PFSK-1 (cell line): ENCODE measurements at regions not wholly inside any gene's neighbourhood (a gene's known extent, or its start where the extent isn't known, plus 50 kb on each side); places are given as distances from the start of the nearest gene placed in this dataset.

ENCODE experiments used
- POLR2AphosphoS5 ChIP-seq: IDR thresholded peaks from 2 replicates; pipeline ENCODE4 v1.6.1; 2012; ENCODE audit warnings: low read depth, mild to moderate bottlenecking, control low read depth, low read length, moderate library complexity
- REST ChIP-seq, 2 experiments: IDR thresholded peaks; 2 replicates each; pipeline versions ENCODE4 v1.6.1 to v1.8.0; 2011 to 2012; ENCODE audit warnings: low read depth in 2 of 2, low read length in 2 of 2, control low read depth in 1 of 2, inconsistent platforms in 1 of 2, mild to moderate bottlenecking in 1 of 2, moderate library complexity in 1 of 2; ENCODE audit not compliant: insufficient read depth in 1 of 2
- SIN3A ChIP-seq: IDR thresholded peaks from 2 replicates; pipeline ENCODE4 v1.6.1; 2012; ENCODE audit warnings: mild to moderate bottlenecking, low read length, moderate library complexity, borderline replicate concordance; ENCODE audit not compliant: insufficient read depth
- TAF1 ChIP-seq: IDR thresholded peaks from 2 replicates; pipeline ENCODE4 v1.6.1; 2012; ENCODE audit warnings: low read length, control low read depth, borderline replicate concordance; ENCODE audit not compliant: insufficient read depth

- TF ChIP-seq TAF1 (no peak), POLR2AphosphoS5 (no peak), REST (IDR thresholded peaks at IDR 0.05; ENCODE audit: insufficient read depth in 1 of 2, low read depth in 2 of 2, low read length in 2 of 2) (no peak), SIN3A (no peak)
Observed at GRCh38 chr2:83386549-83386948, 1072.5 kb downstream of the SUCLG1 start.
